ENCODE measurements at regions not wholly inside any gene's neighbourhood (a gene's known extent, or its start where the extent isn't known, plus 50 kb on each side); places are given as distances from the start of the nearest gene placed in this dataset.

DNA sequence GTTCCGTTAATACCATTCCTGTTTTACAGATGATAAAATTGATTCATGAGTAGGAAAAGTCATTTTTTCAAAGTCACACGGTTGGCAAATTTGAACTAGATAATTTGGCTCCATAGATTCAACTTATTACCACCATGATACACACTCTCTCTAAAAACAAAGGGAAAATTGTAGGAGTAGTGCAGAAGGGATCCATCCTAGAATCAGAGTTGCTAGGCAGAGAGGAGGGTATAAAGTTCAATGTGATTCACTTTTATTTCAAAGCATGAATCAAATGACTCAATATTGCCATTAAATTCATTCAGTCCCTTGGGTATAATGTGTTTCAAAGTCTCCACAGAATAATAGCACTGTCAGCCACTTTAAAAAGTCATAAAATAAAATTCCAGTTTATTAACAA lies 747.2 kb upstream of the ACO1 start:
- TF ChIP-seq, protein P1, sequence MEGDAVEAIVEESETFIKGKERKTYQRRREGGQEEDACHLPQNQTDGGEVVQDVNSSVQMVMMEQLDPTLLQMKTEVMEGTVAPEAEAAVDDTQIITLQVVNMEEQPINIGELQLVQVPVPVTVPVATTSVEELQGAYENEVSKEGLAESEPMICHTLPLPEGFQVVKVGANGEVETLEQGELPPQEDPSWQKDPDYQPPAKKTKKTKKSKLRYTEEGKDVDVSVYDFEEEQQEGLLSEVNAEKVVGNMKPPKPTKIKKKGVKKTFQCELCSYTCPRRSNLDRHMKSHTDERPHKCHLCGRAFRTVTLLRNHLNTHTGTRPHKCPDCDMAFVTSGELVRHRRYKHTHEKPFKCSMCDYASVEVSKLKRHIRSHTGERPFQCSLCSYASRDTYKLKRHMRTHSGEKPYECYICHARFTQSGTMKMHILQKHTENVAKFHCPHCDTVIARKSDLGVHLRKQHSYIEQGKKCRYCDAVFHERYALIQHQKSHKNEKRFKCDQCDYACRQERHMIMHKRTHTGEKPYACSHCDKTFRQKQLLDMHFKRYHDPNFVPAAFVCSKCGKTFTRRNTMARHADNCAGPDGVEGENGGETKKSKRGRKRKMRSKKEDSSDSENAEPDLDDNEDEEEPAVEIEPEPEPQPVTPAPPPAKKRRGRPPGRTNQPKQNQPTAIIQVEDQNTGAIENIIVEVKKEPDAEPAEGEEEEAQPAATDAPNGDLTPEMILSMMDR (IDR thresholded peaks at IDR 0.05): no peak
- TF ChIP-seq POLR2A (IDR thresholded peaks at IDR 0.05): no peak

Measured in testis (tissue), 2 donors.